ENCODE measurements at regions not wholly inside any gene's neighbourhood (a gene's known extent, or its start where the extent isn't known, plus 50 kb on each side); places are given as distances from the start of the nearest gene placed in this dataset.

- ATAC-seq: no peak
- Histone ChIP-seq H2AFZ (ENCODE audit: low read depth, low read length) (no peak overlapping the region), H3K27ac (ENCODE audit: extremely low read depth, low read depth, low read length) (no peak overlapping the region), H4K20me1 (replicated peaks; ENCODE audit: control insufficient read depth, insufficient read depth, low read length) (no peaks in the 10 kb centered on the region), H3K4me3 (no peak overlapping the region), H3K79me2 (ENCODE audit: control insufficient read depth, insufficient read depth, low read length) (no peaks in the 10 kb centered on the region), H3K4me1 (replicated peaks in 1 of 2; ENCODE audit: control insufficient read depth in 2 of 2, insufficient read depth in 2 of 2, low read length in 2 of 2) (no peaks in the 10 kb centered on the region), H3K9ac (ENCODE audit: insufficient read depth in 1 of 2, low read depth in 2 of 2, low read length in 2 of 2) (no peak overlapping the region), H3K9me1 (ENCODE audit: control insufficient read depth, insufficient read depth, low read length) (no peaks in the 10 kb centered on the region), H3K4me2 (ENCODE audit: insufficient read depth, low read length) (no peak overlapping the region), H3K27me3 (ENCODE audit: control insufficient read depth in 2 of 2, insufficient read depth in 2 of 2, low read length in 2 of 2) (no peaks in the 10 kb centered on the region), H3K9me3 (replicated peaks; ENCODE audit: control insufficient read depth, insufficient read depth, low read depth, low read length) (no peaks in the 10 kb centered on the region), H3K36me3 (ENCODE audit: control insufficient read depth, insufficient read depth, low read length) (no peaks in the 10 kb centered on the region)
- CTCF ChIA-PET (ENCODE audit: low intra/inter-chr PET ratio): no interaction called here
- POLR2A ChIA-PET: no interaction called here
- WGBS (ENCODE audit: insufficient coverage, low coverage, missing lambda C conversion rate): 78% methylated on average over 2 of the region's 2 CpGs
- BruUV-seq (replicated peaks): no TSS peak
- FAIRE-seq: no peak
- TF ChIP-seq ELF1 (tag; IDR thresholded peaks at IDR 0.05) (no peak), E4F1 (CRISPR knock-in tag; IDR thresholded peaks at IDR 0.05; ENCODE audit: borderline replicate concordance) (no peak), ZBTB9 (CRISPR knock-in tag; IDR thresholded peaks at IDR 0.05) (no peak), ADNP (tag; IDR thresholded peaks at IDR 0.05) (0 out of 2 replicates have a peak, but pooled peaks have one; percentile 5)
- DNase-seq (ENCODE audit: extremely low read depth in 1 of 4, low spot score in 3 of 4): no peak
- in situ Hi-C loops (cut with MboI): no loop called here
- intact Hi-C loops (cut with micrococcal nuclease): no loop called here
Measured at GRCh38 chr2:48228345-48228684, 86.2 kb upstream of the FOXN2 start.

Data from K562 (cell line).